ENCODE measurements at regions not wholly inside any gene's neighbourhood (a gene's known extent, or its start where the extent isn't known, plus 50 kb on each side); places are given as distances from the start of the nearest gene placed in this dataset.
"Not testable (repeated sequence)": the region's sequence is repeated elsewhere in the genome, so short reads cannot be mapped to it uniquely, and the experiment has no call there.

- Mint-ChIP-seq H3K36me3 (peaks cover 0 to 10% (median 0%) of the 10 kb centered on the region in 5 donors), H3K4me1 (no peaks in the 10 kb centered on the region), H3K27me3 (peaks cover 2 to 30% (median 17%) of the 10 kb centered on the region in 5 donors), H3K27ac (no peak overlapping the region), H3K9me3 (peaks cover 0 to 34% (median 16%) of the 10 kb centered on the region in 11 donors), H3K4me3 (no peak overlapping the region)
- Histone ChIP-seq H3K4me3 (ENCODE audit: low read length) (no peak overlapping the region), H3K36me3 (ENCODE audit: control insufficient read depth in 2 of 3, insufficient read depth in 3 of 3, low read length in 3 of 3) (no peaks in the 10 kb centered on the region), H3K27me3 (ENCODE audit: control insufficient read depth in 2 of 2, insufficient read depth in 2 of 2, low read length in 2 of 2) (peaks cover 0 to 4% of the 10 kb centered on the region in 2 donors), H3K27ac (ENCODE audit: low read depth, low read length) (no peak overlapping the region), H3K9me3 (ENCODE audit: control insufficient read depth in 2 of 3, low read length in 3 of 3) (peaks cover 0 to 13% (median 0%) of the 10 kb centered on the region in 3 experiments), H3K4me1 (ENCODE audit: control insufficient read depth in 2 of 2, insufficient read depth in 2 of 2, low read length in 2 of 2) (no peaks in the 10 kb centered on the region)
- DNase-seq (no peak), ATAC-seq (no peak)
- intact Hi-C loops (cut with micrococcal nuclease): no loop called here
- ChIA-PET CTCF (no interaction called here), POLR2A (no interaction called here)
Measured at GRCh38 chr16:22710326-22710725, 103.6 kb upstream of the HS3ST2 start.

GRCh38 chr16:22711847-22712246 lies 102.1 kb upstream of the HS3ST2 start:
- ATAC-seq: no peak
- peaks cover 0 to 34% (median 16%) of the 10 kb centered on the region in 11 donors for H3K9me3 Mint-ChIP-seq
- H3K27ac Mint-ChIP-seq: no peak overlapping the region
- H3K4me1 Mint-ChIP-seq: no peaks in the 10 kb centered on the region
- POLR2A ChIA-PET: no interaction called here
- intact Hi-C loops (cut with micrococcal nuclease): no loop called here
- peaks cover 0 to 10% (median 0%) of the 10 kb centered on the region in 5 donors for H3K36me3 Mint-ChIP-seq
- Histone ChIP-seq H3K36me3 (ENCODE audit: control insufficient read depth in 2 of 3, insufficient read depth in 3 of 3, low read length in 3 of 3) (no peaks in the 10 kb centered on the region), H3K4me1 (ENCODE audit: control insufficient read depth in 2 of 2, insufficient read depth in 2 of 2, low read length in 2 of 2) (no peaks in the 10 kb centered on the region), H3K9me3 (ENCODE audit: control insufficient read depth in 2 of 3, low read length in 3 of 3) (peaks cover 0 to 13% (median 0%) of the 10 kb centered on the region in 3 experiments), H3K27ac (ENCODE audit: low read depth, low read length) (no peak overlapping the region), H3K27me3 (ENCODE audit: control insufficient read depth in 2 of 2, insufficient read depth in 2 of 2, low read length in 2 of 2) (no peaks in the 10 kb centered on the region), H3K4me3 (ENCODE audit: low read length) (no peak overlapping the region)
- H3K27me3 Mint-ChIP-seq: peaks cover 2 to 21% (median 11%) of the 10 kb centered on the region in 5 donors
- no peak for DNase-seq
- H3K4me3 Mint-ChIP-seq: no peak overlapping the region
- CTCF ChIA-PET: no interaction called here

DNA sequence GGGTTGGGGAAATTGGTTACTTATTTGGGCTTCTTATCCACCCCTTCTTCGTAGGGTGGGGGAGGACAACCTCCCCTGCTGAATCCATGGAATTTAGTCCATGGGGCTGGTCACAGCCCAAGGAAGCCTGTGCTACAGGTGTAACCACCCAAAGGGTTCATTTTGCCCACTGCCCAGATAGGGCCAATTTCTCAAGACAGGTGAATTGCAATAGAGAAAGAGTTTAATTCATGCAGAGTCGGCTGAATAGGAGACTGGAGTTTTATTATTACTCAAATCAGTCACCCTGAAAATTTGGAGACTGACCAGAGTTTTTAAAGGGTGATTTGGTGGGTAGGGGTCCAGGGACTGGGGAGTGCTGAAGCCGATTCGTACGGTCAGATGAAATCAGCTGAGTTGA lies 101.5 kb upstream of the HS3ST2 start:
- Histone ChIP-seq H3K9me3 (ENCODE audit: control insufficient read depth in 2 of 3, low read length in 3 of 3) (peaks cover 0 to 13% (median 0%) of the 10 kb centered on the region in 3 experiments), H3K27ac (ENCODE audit: low read depth, low read length) (no peak overlapping the region), H3K4me3 (ENCODE audit: low read length) (no peak overlapping the region), H3K27me3 (ENCODE audit: control insufficient read depth in 2 of 2, insufficient read depth in 2 of 2, low read length in 2 of 2) (no peaks in the 10 kb centered on the region), H3K36me3 (ENCODE audit: control insufficient read depth in 2 of 3, insufficient read depth in 3 of 3, low read length in 3 of 3) (no peaks in the 10 kb centered on the region), H3K4me1 (ENCODE audit: control insufficient read depth in 2 of 2, insufficient read depth in 2 of 2, low read length in 2 of 2) (no peaks in the 10 kb centered on the region)
- no peak overlapping the region for H3K27ac Mint-ChIP-seq
- H3K27me3 Mint-ChIP-seq: peaks cover 2 to 15% (median 6%) of the 10 kb centered on the region in 5 donors
- peaks cover 0 to 34% (median 16%) of the 10 kb centered on the region in 11 donors for H3K9me3 Mint-ChIP-seq
- ATAC-seq (no peak), DNase-seq (no peak)
- no peak overlapping the region for H3K4me3 Mint-ChIP-seq
- H3K36me3 Mint-ChIP-seq: peaks cover 0 to 10% (median 0%) of the 10 kb centered on the region in 5 donors
- POLR2A ChIA-PET: no interaction called here
- H3K4me1 Mint-ChIP-seq: no peaks in the 10 kb centered on the region
- intact Hi-C loops (cut with micrococcal nuclease): no loop called here
- CTCF ChIA-PET: no interaction called here

GRCh38 chr16:22718598-22718997 lies 95.4 kb upstream of the HS3ST2 start:
- not testable (repeated sequence) for ATAC-seq

GRCh38 chr16:22719945-22720344 lies 94.0 kb upstream of the HS3ST2 start:
- no peak for ATAC-seq
- H3K4me1 ChIP-seq (ENCODE audit: control insufficient read depth in 2 of 2, insufficient read depth in 2 of 2, low read length in 2 of 2): no peaks in the 10 kb centered on the region
- no peaks in the 10 kb centered on the region for H3K27me3 ChIP-seq (ENCODE audit: control insufficient read depth in 2 of 2, insufficient read depth in 2 of 2, low read length in 2 of 2)
- H3K4me1 Mint-ChIP-seq: no peaks in the 10 kb centered on the region
- H3K27ac Mint-ChIP-seq: no peak overlapping the region
- DNase-seq: no peak
- H3K36me3 Mint-ChIP-seq: peaks cover 0 to 4% (median 0%) of the 10 kb centered on the region in 5 donors
- H3K36me3 ChIP-seq (ENCODE audit: control insufficient read depth in 2 of 3, insufficient read depth in 3 of 3, low read length in 3 of 3): no peaks in the 10 kb centered on the region
- peaks cover 0 to 38% (median 19%) of the 10 kb centered on the region in 5 donors for H3K27me3 Mint-ChIP-seq
- no peak overlapping the region for H3K4me3 Mint-ChIP-seq
- H3K27ac ChIP-seq (ENCODE audit: low read depth, low read length): no peak overlapping the region
- no peaks in the 10 kb centered on the region for H3K9me3 ChIP-seq (ENCODE audit: control insufficient read depth in 2 of 3, low read length in 3 of 3)
- ChIA-PET CTCF (interaction anchor here (0.7 kb wide), 1 partner anchor 1461 kb away, joined by 3 read pairs; no protein-coding TSS in a partner anchor), POLR2A (no interaction called here)
- no peak overlapping the region for H3K4me3 ChIP-seq (ENCODE audit: low read length)
- peaks cover under 1 to 13% (median 5%) of the 10 kb centered on the region in 11 donors for H3K9me3 Mint-ChIP-seq
- intact Hi-C loops (cut with micrococcal nuclease): no loop called here

More at GRCh38 chr16:22718598-22718997, 95.4 kb upstream of the HS3ST2 start:
- CTCF ChIA-PET; H3K4me3 ChIP-seq (ENCODE audit: low read length); H3K27ac ChIP-seq (ENCODE audit: low read depth, low read length); H3K4me1 ChIP-seq (ENCODE audit: control insufficient read depth in 2 of 2, insufficient read depth in 2 of 2, low read length in 2 of 2); intact Hi-C loops (cut with micrococcal nuclease); H3K4me3 Mint-ChIP-seq; H3K9me3 ChIP-seq (ENCODE audit: control insufficient read depth in 2 of 3, low read length in 3 of 3); POLR2A ChIA-PET; H3K36me3 ChIP-seq (ENCODE audit: control insufficient read depth in 2 of 3, insufficient read depth in 3 of 3, low read length in 3 of 3); H3K4me1 Mint-ChIP-seq; H3K27ac Mint-ChIP-seq; H3K36me3 Mint-ChIP-seq; H3K27me3 ChIP-seq (ENCODE audit: control insufficient read depth in 2 of 2, insufficient read depth in 2 of 2, low read length in 2 of 2); DNase-seq: not testable (repeated sequence)
- H3K9me3 Mint-ChIP-seq: peaks cover 3 to 23% (median 8%) of the 10 kb centered on the region in 11 donors
- H3K27me3 Mint-ChIP-seq: peaks cover 0 to 31% (median 19%) of the 10 kb centered on the region in 5 donors

- ChIA-PET POLR2A (interaction anchor here (0.6 kb wide), 1 partner anchor 1165 kb away, joined by 4 read pairs; no protein-coding TSS in a partner anchor), CTCF (no interaction called here)
- Histone ChIP-seq H3K4me1 (ENCODE audit: control insufficient read depth in 2 of 2, insufficient read depth in 2 of 2, low read length in 2 of 2) (no peaks in the 10 kb centered on the region), H3K4me3 (ENCODE audit: low read length) (no peak overlapping the region), H3K27ac (ENCODE audit: low read depth, low read length) (no peak overlapping the region), H3K27me3 (ENCODE audit: control insufficient read depth in 2 of 2, insufficient read depth in 2 of 2, low read length in 2 of 2) (no peaks in the 10 kb centered on the region), H3K9me3 (ENCODE audit: control insufficient read depth in 2 of 3, low read length in 3 of 3) (no peaks in the 10 kb centered on the region), H3K36me3 (ENCODE audit: control insufficient read depth in 2 of 3, insufficient read depth in 3 of 3, low read length in 3 of 3) (no peaks in the 10 kb centered on the region)
- ATAC-seq (no peak), DNase-seq (no peak)
- Mint-ChIP-seq H3K4me1 (no peaks in the 10 kb centered on the region), H3K27ac (no peak overlapping the region), H3K36me3 (peaks cover 0 to 4% (median 0%) of the 10 kb centered on the region in 5 donors), H3K9me3 (peaks cover 0 to 13% (median 5%) of the 10 kb centered on the region in 11 donors), H3K27me3 (peaks cover 0 to 38% (median 19%) of the 10 kb centered on the region in 5 donors), H3K4me3 (no peak overlapping the region)
- intact Hi-C loops (cut with micrococcal nuclease): no loop called here
Measured at GRCh38 chr16:22721511-22722100, 92.4 kb upstream of the HS3ST2 start.

Data from naive thymus-derived CD4-positive, alpha-beta T cell (primary cell).